Activated naive CD8-positive, alpha-beta T cell treated with anti-CD3 and anti-CD28 coated beads for 36 hours (primary cell): ENCODE measurements at regions not wholly inside any gene's neighbourhood (a gene's known extent, or its start where the extent isn't known, plus 50 kb on each side); places are given as distances from the start of the nearest gene placed in this dataset.

Source experiments
- DNase-seq: peaks from one replicate; pipeline ENCODE4 v3.0.0; 2021
- H3K27ac Mint-ChIP-seq: one replicate; pipeline ENCODE4 v1.8.0; 2022; ENCODE audit warnings: mild to moderate bottlenecking, moderate library complexity, mixed read lengths
- H3K27me3 Mint-ChIP-seq: one replicate; pipeline ENCODE4 v1.8.0; 2022; ENCODE audit warnings: mild to moderate bottlenecking, mixed read lengths
- H3K36me3 Mint-ChIP-seq: one replicate; pipeline ENCODE4 v1.8.0; 2021; ENCODE audit warnings: mild to moderate bottlenecking, mixed read lengths
- H3K4me1 Mint-ChIP-seq: one replicate; pipeline ENCODE4 v1.8.0; 2021; ENCODE audit warnings: mixed read lengths
- H3K4me3 Mint-ChIP-seq: one replicate; pipeline ENCODE4 v1.8.0; 2022; ENCODE audit warnings: mild to moderate bottlenecking, moderate library complexity, mixed read lengths
- H3K9me3 Mint-ChIP-seq: one replicate; pipeline ENCODE4 v1.8.0; 2022; ENCODE audit warnings: mixed read lengths

- Mint-ChIP-seq H3K27ac (no peak overlapping the region), H3K4me3 (no peak overlapping the region), H3K36me3 (no peaks in the 10 kb centered on the region), H3K4me1 (no peaks in the 10 kb centered on the region), H3K27me3 (no peaks in the 10 kb centered on the region), H3K9me3 (no peaks in the 10 kb centered on the region)
- DNase-seq = no peak
These were observed 236.7 kb downstream of the CDC5L start for GRCh38 chr6:44624226-44624625.

- H3K9me3 Mint-ChIP-seq = no peaks in the 10 kb centered on the region
- H3K4me1 Mint-ChIP-seq = no peaks in the 10 kb centered on the region
- H3K4me3 Mint-ChIP-seq = no peak overlapping the region
- H3K27ac Mint-ChIP-seq = no peak overlapping the region
- no peaks in the 10 kb centered on the region for H3K27me3 Mint-ChIP-seq
- DNase-seq = no peak
- H3K36me3 Mint-ChIP-seq = no peaks in the 10 kb centered on the region
These were observed 237.5 kb downstream of the CDC5L start for GRCh38 chr6:44624936-44625573.

- H3K4me3 Mint-ChIP-seq = no peak overlapping the region
- no peak overlapping the region for H3K27ac Mint-ChIP-seq
- H3K4me1 Mint-ChIP-seq = no peaks in the 10 kb centered on the region
- H3K27me3 Mint-ChIP-seq = peaks cover under 1% of the 10 kb centered on the region
- no peaks in the 10 kb centered on the region for H3K9me3 Mint-ChIP-seq
- no peak for DNase-seq
- no peaks in the 10 kb centered on the region for H3K36me3 Mint-ChIP-seq
These were observed 238.5 kb downstream of the CDC5L start for GRCh38 chr6:44625996-44626395.

GRCh38 chr6:44626616-44627015 lies 239.1 kb downstream of the CDC5L start:
- Mint-ChIP-seq H3K4me1 (no peaks in the 10 kb centered on the region), H3K9me3 (no peaks in the 10 kb centered on the region), H3K27ac (no peak overlapping the region), H3K27me3 (peaks cover 5% of the 10 kb centered on the region), H3K4me3 (no peak overlapping the region), H3K36me3 (no peaks in the 10 kb centered on the region)
- no peak for DNase-seq

- Mint-ChIP-seq H3K27ac (no peak overlapping the region), H3K4me3 (no peak overlapping the region), H3K9me3 (no peaks in the 10 kb centered on the region), H3K4me1 (no peaks in the 10 kb centered on the region), H3K36me3 (no peaks in the 10 kb centered on the region), H3K27me3 (peaks cover 5% of the 10 kb centered on the region)
- DNase-seq = no peak
These were observed 239.8 kb downstream of the CDC5L start for GRCh38 chr6:44627091-44627882.

GRCh38 chr6:44627883-44628271 lies 240.4 kb downstream of the CDC5L start:
- Mint-ChIP-seq H3K27me3 (peaks cover 5% of the 10 kb centered on the region), H3K36me3 (no peaks in the 10 kb centered on the region), H3K9me3 (no peaks in the 10 kb centered on the region), H3K4me1 (no peaks in the 10 kb centered on the region), H3K4me3 (no peak overlapping the region), H3K27ac (no peak overlapping the region)
- DNase-seq = no peak

GRCh38 chr6:44628347-44628746 lies 240.8 kb downstream of the CDC5L start:
- no peaks in the 10 kb centered on the region for H3K36me3 Mint-ChIP-seq
- no peak overlapping the region for H3K4me3 Mint-ChIP-seq
- no peak overlapping the region for H3K27ac Mint-ChIP-seq
- no peak for DNase-seq
- no peaks in the 10 kb centered on the region for H3K9me3 Mint-ChIP-seq
- no peaks in the 10 kb centered on the region for H3K4me1 Mint-ChIP-seq
- peaks cover 5% of the 10 kb centered on the region for H3K27me3 Mint-ChIP-seq

- H3K36me3 Mint-ChIP-seq = no peaks in the 10 kb centered on the region
- no peak overlapping the region for H3K27ac Mint-ChIP-seq
- no peaks in the 10 kb centered on the region for H3K9me3 Mint-ChIP-seq
- no peak overlapping the region for H3K4me3 Mint-ChIP-seq
- peaks cover 5% of the 10 kb centered on the region for H3K27me3 Mint-ChIP-seq
- no peaks in the 10 kb centered on the region for H3K4me1 Mint-ChIP-seq
- DNase-seq = no peak
These were observed 242.1 kb downstream of the CDC5L start for GRCh38 chr6:44629636-44630035.

GRCh38 chr6:44630125-44631028 lies 242.9 kb downstream of the CDC5L start:
- peak; percentile 39 for DNase-seq
- Mint-ChIP-seq H3K9me3 (no peaks in the 10 kb centered on the region), H3K27me3 (peaks cover 5% of the 10 kb centered on the region), H3K36me3 (no peaks in the 10 kb centered on the region), H3K4me1 (no peaks in the 10 kb centered on the region), H3K27ac (no peak overlapping the region), H3K4me3 (no peak overlapping the region)

GRCh38 chr6:44631968-44632367 lies 244.5 kb downstream of the CDC5L start:
- Mint-ChIP-seq H3K9me3 (no peaks in the 10 kb centered on the region), H3K4me3 (no peak overlapping the region), H3K27ac (no peak overlapping the region), H3K36me3 (no peaks in the 10 kb centered on the region), H3K4me1 (no peaks in the 10 kb centered on the region), H3K27me3 (peaks cover 5% of the 10 kb centered on the region)
- no peak for DNase-seq

- Mint-ChIP-seq H3K9me3 (no peaks in the 10 kb centered on the region), H3K4me1 (no peaks in the 10 kb centered on the region)
- DNase-seq = no peak
These were observed 246.8 kb downstream of the CDC5L start for GRCh38 chr6:44634321-44634720.

GRCh38 chr6:44635486-44635885 lies 248.0 kb downstream of the CDC5L start:
- Mint-ChIP-seq H3K4me3 (no peak overlapping the region), H3K27ac (no peak overlapping the region), H3K9me3 (no peaks in the 10 kb centered on the region), H3K4me1 (peaks cover 6% of the 10 kb centered on the region), H3K36me3 (no peaks in the 10 kb centered on the region), H3K27me3 (peaks cover 5% of the 10 kb centered on the region)
- no peak for DNase-seq

More at GRCh38 chr6:44634321-44634720, 246.8 kb downstream of the CDC5L start:
- H3K27ac Mint-ChIP-seq = no peak overlapping the region
- H3K27me3 Mint-ChIP-seq = peaks cover 5% of the 10 kb centered on the region
- H3K36me3 Mint-ChIP-seq = no peaks in the 10 kb centered on the region
- H3K4me3 Mint-ChIP-seq = no peak overlapping the region

- H3K27ac Mint-ChIP-seq = no peak overlapping the region
- no peaks in the 10 kb centered on the region for H3K36me3 Mint-ChIP-seq
- DNase-seq = no peak
- H3K4me3 Mint-ChIP-seq = no peak overlapping the region
- no peaks in the 10 kb centered on the region for H3K27me3 Mint-ChIP-seq
- peaks cover 13% of the 10 kb centered on the region for H3K4me1 Mint-ChIP-seq
- H3K9me3 Mint-ChIP-seq = no peaks in the 10 kb centered on the region
These were observed 249.2 kb downstream of the CDC5L start for GRCh38 chr6:44636561-44637248.

- peaks cover 23% of the 10 kb centered on the region for H3K4me1 Mint-ChIP-seq
- H3K27me3 Mint-ChIP-seq = no peaks in the 10 kb centered on the region
- H3K36me3 Mint-ChIP-seq = peaks cover 1% of the 10 kb centered on the region
- peak overlapping the region; percentile 86 for H3K27ac Mint-ChIP-seq
- H3K4me3 Mint-ChIP-seq = no peak overlapping the region
- no peak for DNase-seq
- peaks cover 1% of the 10 kb centered on the region for H3K9me3 Mint-ChIP-seq
These were observed 254.0 kb downstream of the CDC5L start for GRCh38 chr6:44641344-44642031.
